ENCODE measurements at regions not wholly inside any gene's neighbourhood (a gene's known extent, or its start where the extent isn't known, plus 50 kb on each side); places are given as distances from the start of the nearest gene placed in this dataset.

GRCh38 chr17:79377230-79377786, 233.5 kb downstream of the RBFOX3 start:
- Histone ChIP-seq H3K4me3 (no peak overlapping the region), H3K4me1 (peaks cover 0 to 33% (median 26%) of the 10 kb centered on the region in 10 experiments; a peak in 16 of 20 replicates), H3K27ac (no peak overlapping the region), H3K4me2 (no peak overlapping the region), H3K9me3 (replicated peaks in 1 of 11) (no peaks in the 10 kb centered on the region), H3K9ac (no peak overlapping the region), H3K36me3 (no peaks in the 10 kb centered on the region), H3K27me3 (peaks cover 18 to 52% (median 38%) of the 10 kb centered on the region in 11 experiments), H4K20me1 (peaks cover 0 to 33% (median 3%) of the 10 kb centered on the region in 11 experiments; a peak in 7 of 22 replicates)
- no peak for TF ChIP-seq Cebpa-rat (IDR thresholded peaks at IDR 0.05)

DNA sequence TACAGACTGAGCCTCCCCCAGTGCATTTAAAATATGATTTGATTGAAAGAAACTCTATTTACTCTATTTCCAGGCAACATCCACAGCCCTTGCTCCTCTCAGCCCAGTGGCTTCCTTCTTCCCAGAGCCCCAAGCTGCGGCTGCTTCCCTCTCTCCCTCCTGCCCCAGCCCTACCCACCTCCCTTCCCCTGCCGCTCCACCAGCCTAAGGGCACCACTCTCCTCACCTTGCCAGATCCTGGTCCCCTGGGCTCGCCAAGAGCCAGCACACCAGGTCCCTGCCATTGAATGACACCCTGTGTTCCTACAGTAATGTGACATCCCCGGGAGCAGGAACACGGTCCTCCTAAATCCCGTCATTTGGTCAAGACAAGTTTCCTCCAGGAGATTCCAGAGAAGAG, 236.0 kb downstream of the RBFOX3 start:
- peaks cover 0 to 24% (median 0%) of the 10 kb centered on the region in 11 experiments; a peak in 5 of 22 replicates for H4K20me1 ChIP-seq
- H3K9ac ChIP-seq: no peak overlapping the region
- H3K36me3 ChIP-seq: no peaks in the 10 kb centered on the region
- no peak overlapping the region for H3K27ac ChIP-seq
- no peak overlapping the region for H3K4me2 ChIP-seq
- H3K27me3 ChIP-seq: peaks cover 0 to 27% (median 15%) of the 10 kb centered on the region in 11 experiments; a peak in 12 of 22 replicates
- H3K4me1 ChIP-seq: peaks cover 10 to 41% (median 37%) of the 10 kb centered on the region in 10 experiments; a peak in 19 of 20 replicates
- no peak overlapping the region for H3K4me3 ChIP-seq
- no peaks in the 10 kb centered on the region for H3K9me3 ChIP-seq (replicated peaks in 1 of 11)
- TF ChIP-seq Cebpa-rat (IDR thresholded peaks at IDR 0.05): no peak

DNA sequence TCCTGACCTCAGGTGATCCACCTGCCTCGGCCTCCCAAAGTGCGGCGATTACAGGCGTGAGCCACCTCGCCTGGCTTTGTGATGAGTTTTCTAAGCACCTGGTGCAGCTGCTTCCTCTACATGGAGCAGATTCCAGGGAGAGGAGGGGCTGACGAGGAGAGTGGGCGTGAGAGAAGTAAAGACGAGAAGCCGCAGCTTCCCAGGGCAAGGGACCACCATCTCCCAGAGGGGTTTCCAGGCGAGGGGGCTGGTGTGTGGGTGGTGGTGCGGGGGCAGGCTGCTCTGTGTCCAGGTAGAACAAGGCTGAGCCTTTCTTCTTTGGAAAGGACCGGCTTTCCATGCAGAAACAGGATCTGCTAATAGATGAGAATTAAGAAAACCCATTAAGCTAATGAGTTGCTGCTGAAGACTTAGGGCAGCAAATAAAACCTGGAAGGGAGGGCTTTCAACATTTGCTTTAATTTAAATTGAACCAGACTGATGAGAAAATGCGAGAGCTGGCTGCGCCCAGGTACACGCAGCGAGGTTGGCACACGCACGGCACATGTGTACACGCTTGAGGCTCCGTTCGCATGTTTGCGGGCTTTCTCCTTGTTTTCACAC, 236.7 kb downstream of the RBFOX3 start:
- Histone ChIP-seq H3K27me3 (peaks cover 0 to 21% (median 9%) of the 10 kb centered on the region in 11 experiments; a peak in 9 of 22 replicates), H3K27ac (no peak overlapping the region), H3K4me2 (peak overlapping the region in 9 of 11 experiments; percentile 41 to 82 (median 70); a peak in 17 of 22 replicates), H3K4me3 (no peak overlapping the region), H3K9me3 (replicated peaks in 1 of 11) (no peaks in the 10 kb centered on the region), H3K9ac (no peak overlapping the region), H3K4me1 (peaks cover 10 to 41% (median 37%) of the 10 kb centered on the region in 10 experiments; a peak in 19 of 20 replicates), H4K20me1 (peaks cover 0 to 21% (median 0%) of the 10 kb centered on the region in 11 experiments; a peak in 5 of 22 replicates), H3K36me3 (no peaks in the 10 kb centered on the region)
- no peak for TF ChIP-seq Cebpa-rat (IDR thresholded peaks at IDR 0.05)

DNA sequence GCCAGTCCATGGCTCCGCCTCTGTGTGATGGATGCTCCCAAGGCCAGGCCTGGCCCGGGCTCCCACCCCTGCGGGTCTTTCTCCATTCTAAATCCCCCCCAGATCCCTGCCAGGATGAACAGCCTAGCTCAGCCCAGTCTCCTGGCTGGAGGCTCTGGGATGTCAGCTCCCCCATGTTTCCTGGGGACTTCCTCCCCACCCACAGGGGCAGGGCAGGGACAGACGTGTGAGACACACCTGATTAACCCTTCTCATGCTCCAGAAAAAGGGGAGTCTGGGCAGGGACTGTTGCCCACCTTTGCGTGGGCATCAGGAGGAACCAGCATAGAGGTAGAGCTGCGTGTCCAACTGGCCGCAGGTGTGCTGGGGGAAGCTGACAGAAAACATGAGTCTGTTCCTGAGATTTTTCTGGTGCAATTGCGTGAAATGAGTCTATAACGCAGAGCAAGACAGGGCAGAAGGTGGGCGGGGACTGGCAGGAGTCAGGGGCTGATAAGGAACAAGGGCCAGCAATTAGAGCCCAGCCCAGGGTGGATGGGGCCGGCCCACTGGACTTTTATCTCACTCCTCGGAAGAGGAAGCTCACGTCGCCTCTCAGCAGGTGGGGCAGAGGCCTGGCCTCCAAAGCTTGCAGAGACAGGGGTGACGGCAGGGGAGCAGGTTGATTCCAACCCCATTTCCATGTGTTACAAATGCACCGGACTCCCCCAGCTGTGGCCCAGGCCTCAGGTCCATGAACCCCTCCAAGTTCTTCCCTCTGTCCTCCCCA, 238.2 kb downstream of the RBFOX3 start:
- Histone ChIP-seq H3K9ac (no peak overlapping the region; a peak in 1 of 22 replicates), H3K4me3 (no peak overlapping the region), H3K27ac (no peak overlapping the region), H3K36me3 (no peaks in the 10 kb centered on the region), H3K9me3 (replicated peaks in 1 of 11) (no peaks in the 10 kb centered on the region), H4K20me1 (peaks cover 0 to 20% (median 0%) of the 10 kb centered on the region in 11 experiments; a peak in 4 of 22 replicates), H3K4me1 (peaks cover 10 to 51% (median 46%) of the 10 kb centered on the region in 10 experiments; a peak in 19 of 20 replicates), H3K4me2 (peak overlapping the region in 9 of 11 experiments; percentile 41 to 82 (median 70); a peak in 17 of 22 replicates), H3K27me3 (peaks cover 0 to 8% (median 3%) of the 10 kb centered on the region in 11 experiments; a peak in 2 of 22 replicates)
- TF ChIP-seq Cebpa-rat (IDR thresholded peaks at IDR 0.05): no peak

DNA sequence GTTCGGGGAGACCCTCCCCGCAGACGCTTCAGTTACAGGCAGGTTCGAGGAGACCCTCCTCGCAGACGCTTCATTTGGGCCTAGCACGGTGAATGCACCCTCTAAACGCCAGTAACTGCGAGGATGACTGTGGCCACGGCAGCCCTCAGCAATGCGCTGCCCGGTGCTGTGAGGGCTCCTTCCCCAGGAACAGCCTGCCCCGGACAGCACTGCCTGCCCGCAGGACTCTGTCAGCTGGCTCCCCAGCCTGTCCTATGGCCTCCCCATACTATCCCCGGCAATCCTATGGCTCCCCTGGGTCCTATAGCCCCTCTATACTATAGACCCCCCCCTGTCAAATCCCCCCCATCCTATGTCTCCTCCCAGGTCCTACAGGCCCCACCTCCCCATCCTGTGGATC, 238.9 kb downstream of the RBFOX3 start:
- peaks cover 0 to 3% (median 0%) of the 10 kb centered on the region in 11 experiments; a peak in 1 of 22 replicates for H3K27me3 ChIP-seq
- H3K36me3 ChIP-seq: no peaks in the 10 kb centered on the region
- H3K4me3 ChIP-seq: no peak overlapping the region
- H4K20me1 ChIP-seq: peaks cover 0 to 15% (median 0%) of the 10 kb centered on the region in 11 experiments; a peak in 4 of 22 replicates
- peaks cover 10 to 55% (median 49%) of the 10 kb centered on the region in 10 experiments; a peak in 19 of 20 replicates for H3K4me1 ChIP-seq
- H3K9ac ChIP-seq: no peak overlapping the region
- no peaks in the 10 kb centered on the region for H3K9me3 ChIP-seq (replicated peaks in 1 of 11)
- TF ChIP-seq Cebpa-rat (IDR thresholded peaks at IDR 0.05): no peak
- peak overlapping the region in 10 of 11 experiments; percentile 49 to 82 (median 66); a peak in 15 of 22 replicates for H3K4me2 ChIP-seq
- no peak overlapping the region for H3K27ac ChIP-seq

DNA sequence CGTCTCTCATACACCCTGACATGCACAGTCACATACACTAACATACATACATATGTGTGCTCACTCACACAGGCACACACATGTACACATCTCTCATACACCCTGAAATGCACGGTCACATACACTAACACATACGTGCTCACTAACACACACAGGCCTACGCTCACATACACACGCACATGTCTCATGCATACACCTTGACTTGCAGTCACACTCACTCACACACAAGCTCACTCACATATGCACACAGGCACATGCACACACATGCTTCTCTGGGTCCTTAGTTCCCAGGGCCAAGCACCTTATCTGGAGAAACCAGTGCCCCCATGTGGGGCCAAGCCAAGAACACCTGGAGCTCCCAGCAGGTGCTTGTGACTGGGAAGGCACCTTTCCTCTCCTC, 240.3 kb downstream of the RBFOX3 start:
- Histone ChIP-seq H3K4me3 (no peak overlapping the region), H3K27me3 (0 out of 22 replicates have a peak, but pooled peaks cover 0 to 1% (median 0%) of the 10 kb centered on the region in 11 experiments), H3K9me3 (replicated peaks in 1 of 11) (no peaks in the 10 kb centered on the region), H3K4me1 (peaks cover 10 to 58% (median 49%) of the 10 kb centered on the region in 10 experiments; a peak in 19 of 20 replicates), H3K36me3 (no peaks in the 10 kb centered on the region), H3K27ac (no peak overlapping the region), H3K4me2 (peak overlapping the region in 8 of 11 experiments; percentile 62 to 77 (median 67); a peak in 11 of 22 replicates), H4K20me1 (peaks cover 0 to 16% (median 0%) of the 10 kb centered on the region in 11 experiments; a peak in 5 of 22 replicates), H3K9ac (no peak overlapping the region)
- TF ChIP-seq Cebpa-rat (IDR thresholded peaks at IDR 0.05): no peak

- H3K9me3 ChIP-seq (replicated peaks in 1 of 11): no peaks in the 10 kb centered on the region
- no peaks in the 10 kb centered on the region for H3K27me3 ChIP-seq
- no peaks in the 10 kb centered on the region for H3K36me3 ChIP-seq
- H3K4me1 ChIP-seq: peaks cover 10 to 58% (median 49%) of the 10 kb centered on the region in 10 experiments; a peak in 19 of 20 replicates
- no peak overlapping the region for H3K27ac ChIP-seq
- no peak for TF ChIP-seq Cebpa-rat (IDR thresholded peaks at IDR 0.05)
- H3K4me2 ChIP-seq: no peak overlapping the region
- no peak overlapping the region for H3K4me3 ChIP-seq
- H4K20me1 ChIP-seq: peaks cover 0 to 15% (median 0%) of the 10 kb centered on the region in 11 experiments; a peak in 4 of 22 replicates
- H3K9ac ChIP-seq: no peak overlapping the region
Measured at GRCh38 chr17:79370126-79370525, 240.7 kb downstream of the RBFOX3 start.

DNA sequence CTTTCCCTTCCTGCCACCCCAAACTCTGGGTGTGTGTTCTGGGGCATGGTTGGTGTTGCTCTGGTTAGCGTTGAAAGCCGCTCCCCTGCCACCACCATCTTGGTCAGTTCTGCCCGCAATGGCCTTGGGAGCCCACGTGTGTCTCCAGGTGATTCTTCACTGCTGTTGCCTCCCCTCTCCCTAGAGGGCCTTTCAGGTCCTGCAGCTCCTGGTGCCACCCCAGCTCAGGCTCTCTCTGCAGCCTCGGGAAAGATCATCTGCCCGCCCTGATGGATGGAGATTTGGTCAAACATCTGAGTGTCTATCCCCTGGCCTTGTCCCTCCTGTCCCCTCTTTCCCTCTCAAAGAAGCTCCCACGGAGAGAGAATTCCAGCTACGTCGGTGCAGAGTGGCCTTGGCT, 241.3 kb downstream of the RBFOX3 start:
- Histone ChIP-seq H3K4me3 (no peak overlapping the region), H3K27ac (no peak overlapping the region), H3K9ac (no peak overlapping the region), H4K20me1 (peaks cover 0 to 15% (median 0%) of the 10 kb centered on the region in 11 experiments; a peak in 5 of 22 replicates), H3K4me2 (no peak overlapping the region; a peak in 1 of 22 replicates), H3K36me3 (no peaks in the 10 kb centered on the region), H3K9me3 (replicated peaks in 1 of 11) (no peaks in the 10 kb centered on the region), H3K4me1 (peaks cover 10 to 57% (median 49%) of the 10 kb centered on the region in 10 experiments; a peak in 19 of 20 replicates), H3K27me3 (no peaks in the 10 kb centered on the region)
- no peak for TF ChIP-seq Cebpa-rat (IDR thresholded peaks at IDR 0.05)

Measured in BLaER1 treated with 17β-estradiol and CSF1 and Interleukin-3, amounts not matched to agents 10 nM and 100 nM (cell line).